H9 (cell line): ENCODE measurements at regions not wholly inside any gene's neighbourhood (a gene's known extent, or its start where the extent isn't known, plus 50 kb on each side); places are given as distances from the start of the nearest gene placed in this dataset.

ENCODE experiments used
- DNase-seq: peaks from one replicate; pipeline ENCODE4 v3.0.0-alpha.2; 2017
- H2AFZ ChIP-seq: one replicate; pipeline ENCODE4 v1.6.1; 2013; ENCODE audit warnings: mild to moderate bottlenecking, low read length, control low read depth, moderate library complexity
- H2AK5ac ChIP-seq: 2 replicates; pipeline ENCODE4 v1.6.1; 2013; ENCODE audit warnings: low read length, control low read depth, mixed read lengths; ENCODE audit not compliant: insufficient read length
- H2BK120ac ChIP-seq: one replicate; pipeline ENCODE4 v1.6.1; 2013; ENCODE audit warnings: low read depth, mild to moderate bottlenecking, low read length, control low read depth, inconsistent platforms; ENCODE audit not compliant: poor library complexity, severe bottlenecking
- H2BK12ac ChIP-seq: 2 replicates; pipeline ENCODE4 v1.6.1; 2013; ENCODE audit warnings: low read length, control low read depth, mixed read lengths, low read depth; ENCODE audit not compliant: insufficient read length
- H2BK15ac ChIP-seq: 2 replicates; pipeline ENCODE4 v1.6.1; 2013; ENCODE audit warnings: low read depth, low read length, control low read depth
- H2BK20ac ChIP-seq: one replicate; pipeline ENCODE4 v1.6.1; 2013; ENCODE audit warnings: low read depth, mild to moderate bottlenecking, low read length, control low read depth, inconsistent platforms; ENCODE audit not compliant: poor library complexity, severe bottlenecking
- H2BK5ac ChIP-seq: 2 replicates; pipeline ENCODE4 v1.6.1; 2013; ENCODE audit warnings: low read length, control low read depth, mixed read lengths; ENCODE audit not compliant: insufficient read length
- H3K14ac ChIP-seq: 2 replicates; pipeline ENCODE4 v1.6.1; 2013; ENCODE audit warnings: low read length, control low read depth; ENCODE audit not compliant: insufficient read depth
- H3K18ac ChIP-seq: 2 replicates; pipeline ENCODE4 v1.6.1; 2013; ENCODE audit warnings: low read depth, mild to moderate bottlenecking, mixed read lengths, low read length, control low read depth; ENCODE audit not compliant: insufficient read length
- H3K23ac ChIP-seq: 2 replicates; pipeline ENCODE4 v1.6.1; 2013; ENCODE audit warnings: low read length, control low read depth, mixed read lengths, low read depth; ENCODE audit not compliant: insufficient read length
- H3K23me2 ChIP-seq: 2 replicates; pipeline ENCODE4 v1.6.1; 2013; ENCODE audit warnings: low read depth, mild to moderate bottlenecking, mixed read lengths, low read length, control low read depth; ENCODE audit not compliant: insufficient read length, poor library complexity, severe bottlenecking
- H3K27ac ChIP-seq: 2 replicates; pipeline ENCODE4 v1.5.1; 2013; ENCODE audit warnings: low read length, control low read depth, mixed read lengths, low read depth; ENCODE audit not compliant: insufficient read length
- H3K27me3 ChIP-seq: 2 replicates; pipeline ENCODE4 v1.6.1; 2013; ENCODE audit warnings: low read length, control low read depth, inconsistent platforms; ENCODE audit not compliant: insufficient read depth
- H3K4ac ChIP-seq: 2 replicates; pipeline ENCODE4 v1.6.1; 2013; ENCODE audit warnings: low read depth, mild to moderate bottlenecking, control low read depth, inconsistent platforms, low read length, moderate library complexity
- H3K4me1 ChIP-seq: 2 replicates; pipeline ENCODE4 v1.6.1; 2013; ENCODE audit warnings: low read length, control low read depth, inconsistent platforms; ENCODE audit not compliant: insufficient read depth
- H3K4me2 ChIP-seq: 2 replicates; pipeline ENCODE4 v1.6.1; 2013; ENCODE audit warnings: low read length, control low read depth, mixed read lengths; ENCODE audit not compliant: insufficient read length, insufficient read depth
- H3K56ac ChIP-seq: 2 replicates; pipeline ENCODE4 v1.6.1; 2013; ENCODE audit warnings: low read depth, mild to moderate bottlenecking, mixed read lengths, low read length, control low read depth; ENCODE audit not compliant: insufficient read length
- H3K79me1 ChIP-seq: 2 replicates; pipeline ENCODE4 v1.6.1; 2013; ENCODE audit warnings: low read depth, mild to moderate bottlenecking, moderate library complexity, low read length, control low read depth, inconsistent platforms; ENCODE audit not compliant: insufficient read depth, poor library complexity, severe bottlenecking
- H3K79me2 ChIP-seq: 2 replicates; pipeline ENCODE4 v1.6.1; 2013; ENCODE audit warnings: low read length, control low read depth, inconsistent platforms; ENCODE audit not compliant: insufficient read depth
- H3K9ac ChIP-seq: 2 replicates; pipeline ENCODE4 v1.6.1; 2013; ENCODE audit warnings: low read length, control low read depth, mixed read lengths; ENCODE audit not compliant: insufficient read length; ENCODE audit errors: extremely low read depth
- H3K9me3 ChIP-seq: one replicate; pipeline ENCODE4 v1.6.1; 2013; ENCODE audit warnings: low read depth, low read length, inconsistent platforms; ENCODE audit not compliant: control insufficient read depth
- H3T11ph ChIP-seq: one replicate; pipeline ENCODE4 v1.6.1; 2013; ENCODE audit warnings: mild to moderate bottlenecking, low read length, control low read depth, inconsistent platforms
- H4K20me1 ChIP-seq: one replicate; pipeline ENCODE4 v1.6.1; 2013; ENCODE audit not compliant: control insufficient read depth, insufficient read length, insufficient read depth
- H4K5ac ChIP-seq: 2 replicates; pipeline ENCODE4 v1.6.1; 2013; ENCODE audit warnings: low read depth, mild to moderate bottlenecking, mixed read lengths, low read length, control low read depth; ENCODE audit not compliant: insufficient read length
- H4K8ac ChIP-seq: replicated peaks from 2 replicates; pipeline ENCODE4 v1.6.1; 2013; ENCODE audit warnings: low read length, control low read depth, mixed read lengths, low read depth; ENCODE audit not compliant: insufficient read length
- H4K91ac ChIP-seq: 2 replicates; pipeline ENCODE4 v1.6.1; 2013; ENCODE audit warnings: low read depth, mild to moderate bottlenecking, moderate library complexity, mixed read lengths, low read length, control low read depth; ENCODE audit not compliant: insufficient read length
- H3K27ac Mint-ChIP-seq, 3 experiments: 2 replicates in 2 of 3; 3 replicates in 1 of 3; pipeline ENCODE4 v1.8.0; 2020 to 2021; ENCODE audit warnings: mixed read lengths in 3 of 3, mild to moderate bottlenecking in 1 of 3, moderate library complexity in 1 of 3
- H3K27me3 Mint-ChIP-seq: 2 replicates; pipeline ENCODE4 v1.8.0; 2021; ENCODE audit warnings: low read depth, mild to moderate bottlenecking, moderate library complexity, mixed read lengths
- H3K36me3 Mint-ChIP-seq, 3 experiments: 2 replicates in 2 of 3; 3 replicates in 1 of 3; pipeline ENCODE4 v1.8.0; 2020 to 2021; ENCODE audit warnings: low read depth in 3 of 3, mixed read lengths in 3 of 3; ENCODE audit not compliant: insufficient read depth in 1 of 3
- H3K4me1 Mint-ChIP-seq, 2 experiments: 2 replicates each; pipeline ENCODE4 v1.8.0; 2020; ENCODE audit warnings: mixed read lengths in 2 of 2
- H3K4me3 Mint-ChIP-seq, 2 experiments: 2 replicates in 1 of 2; 3 replicates in 1 of 2; pipeline ENCODE4 v1.8.0; 2020 to 2021; ENCODE audit warnings: mild to moderate bottlenecking in 2 of 2, mixed read lengths in 2 of 2, moderate library complexity in 1 of 2
- H3K9me3 Mint-ChIP-seq, 2 experiments: 2 replicates in 1 of 2; 3 replicates in 1 of 2; pipeline ENCODE4 v1.8.0; 2020; ENCODE audit warnings: mild to moderate bottlenecking in 2 of 2, mixed read lengths in 2 of 2, moderate library complexity in 1 of 2
- CTCF ChIP-seq: fragments of 200-600 bp; sonication (generic); conservative IDR thresholded peaks from 3 replicates; pipeline ENCODE4 v1.8.0; 2021; ENCODE audit warnings: antibody characterized with exemption, mild to moderate bottlenecking

- Histone ChIP-seq H3K14ac (no peak overlapping the region), H2BK15ac (no peak overlapping the region), H3K4me2 (no peak overlapping the region), H3T11ph (no peak overlapping the region), H2AFZ (no peak overlapping the region), H3K79me1 (no peaks in the 10 kb centered on the region), H2AK5ac (no peak overlapping the region), H4K8ac (no peak overlapping the region), H3K9ac (no peak overlapping the region), H3K27me3 (no peaks in the 10 kb centered on the region), H2BK12ac (no peak overlapping the region), H3K18ac (no peak overlapping the region), H4K20me1 (no peaks in the 10 kb centered on the region), H2BK5ac (no peak overlapping the region), H3K4me1 (no peaks in the 10 kb centered on the region), H3K4ac (no peak overlapping the region), H4K5ac (no peak overlapping the region), H3K79me2 (no peaks in the 10 kb centered on the region), H3K23me2 (no peaks in the 10 kb centered on the region), H3K23ac (no peak overlapping the region), H3K27ac (no peak overlapping the region), H3K9me3 (no peaks in the 10 kb centered on the region), H2BK120ac (no peak overlapping the region), H4K91ac (no peak overlapping the region), H2BK20ac (no peak overlapping the region), H3K56ac (no peak overlapping the region)
- H3K27ac Mint-ChIP-seq = no peak overlapping the region
- no peak for DNase-seq
- H3K36me3 Mint-ChIP-seq = peaks cover 12 to 27% (median 26%) of the 10 kb centered on the region in 3 experiments
- H3K9me3 Mint-ChIP-seq = peaks cover 24 to 25% of the 10 kb centered on the region in 2 experiments
- no peak overlapping the region for H3K4me3 Mint-ChIP-seq
- H3K27me3 Mint-ChIP-seq = peaks cover 5% of the 10 kb centered on the region; the same call in 1 of the 2 replicates
- no peak for TF ChIP-seq CTCF
- peaks cover under 1% of the 10 kb centered on the region in 2 experiments; a peak in 3 of 4 replicates for H3K4me1 Mint-ChIP-seq
Measured at GRCh38 chr3:3907023-3907422, 107.8 kb downstream of the LRRN1 start.
